ENCODE measurements at regions not wholly inside any gene's neighbourhood (a gene's known extent, or its start where the extent isn't known, plus 50 kb on each side); places are given as distances from the start of the nearest gene placed in this dataset.

DNA sequence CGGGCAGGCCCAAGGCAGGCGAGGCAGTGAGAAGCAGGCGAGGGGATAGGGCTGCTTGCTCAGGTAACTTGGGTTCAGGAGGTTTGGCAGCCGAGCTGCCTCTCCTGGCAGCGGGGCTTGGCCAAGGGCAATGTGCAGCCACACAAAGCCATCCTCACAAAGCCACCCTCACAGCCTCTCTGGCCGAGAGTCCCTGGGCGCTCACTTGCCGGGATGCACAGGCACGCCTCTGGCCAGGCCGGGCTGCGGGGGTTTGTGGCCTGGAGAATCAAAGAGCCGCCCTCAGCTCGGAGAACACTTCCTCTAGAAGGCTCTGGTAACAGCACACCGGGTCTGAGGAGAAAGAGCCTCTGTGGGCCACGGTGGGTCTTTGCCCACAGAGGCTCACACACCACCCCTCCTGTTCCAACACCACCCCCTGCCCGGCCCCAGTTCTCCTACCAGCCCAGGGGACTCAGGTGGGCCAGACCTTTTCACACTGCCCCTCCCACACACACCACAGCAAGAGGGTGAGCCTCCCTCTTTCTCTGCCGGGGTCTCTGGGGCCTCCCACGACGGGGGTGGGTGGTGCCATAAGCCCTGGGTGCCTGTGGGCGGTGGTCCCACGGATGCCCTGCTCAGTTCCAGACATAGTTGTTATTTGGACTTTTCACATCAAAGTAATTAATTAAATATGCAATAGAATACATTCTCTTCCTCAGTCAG, 186.9 kb downstream of the ZFP36L2 start:
- Histone ChIP-seq H3K9me3 (ENCODE audit: control insufficient read depth, low read length) (no peaks in the 10 kb centered on the region), H2AFZ (no peak overlapping the region), H3K27ac (no peak overlapping the region), H3K9ac (no peak overlapping the region), H3K36me3 (ENCODE audit: control insufficient read depth, insufficient read depth, low read length) (no peaks in the 10 kb centered on the region), H3K4me2 (ENCODE audit: low read length) (no peak overlapping the region), H3K79me2 (no peaks in the 10 kb centered on the region), H3K27me3 (ENCODE audit: control insufficient read depth, insufficient read depth, low read length) (no peaks in the 10 kb centered on the region), H3K4me1 (no peaks in the 10 kb centered on the region), H3K4me3 (ENCODE audit: low read depth, low read length) (no peak overlapping the region)
- no peak for TF ChIP-seq CTCF (IDR thresholded peaks at IDR 0.05)

DNA sequence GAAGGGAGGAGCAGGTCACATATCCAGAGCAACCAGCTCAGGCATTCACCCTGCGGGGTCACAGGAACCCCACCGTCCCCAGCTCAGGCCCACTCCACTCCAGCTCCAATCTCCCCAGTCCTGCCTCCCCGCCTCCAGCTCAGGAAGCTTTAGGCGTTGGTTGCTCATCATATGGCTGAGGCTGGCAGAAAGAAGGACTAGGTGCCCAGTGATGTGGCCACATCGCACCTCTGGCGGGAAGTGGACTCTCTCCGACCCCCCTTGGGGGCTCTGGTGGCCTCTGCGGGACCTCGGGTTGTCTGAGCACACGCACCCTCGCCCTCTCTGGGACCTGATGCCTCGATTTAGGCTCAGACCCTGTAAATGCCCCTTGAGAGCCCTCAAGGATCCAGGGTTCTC, 187.7 kb downstream of the ZFP36L2 start:
- Histone ChIP-seq H3K36me3 (ENCODE audit: control insufficient read depth, insufficient read depth, low read length) (no peaks in the 10 kb centered on the region), H3K79me2 (no peaks in the 10 kb centered on the region), H3K4me1 (no peaks in the 10 kb centered on the region), H3K9me3 (ENCODE audit: control insufficient read depth, low read length) (no peaks in the 10 kb centered on the region), H3K27me3 (ENCODE audit: control insufficient read depth, insufficient read depth, low read length) (no peaks in the 10 kb centered on the region), H3K4me3 (ENCODE audit: low read depth, low read length) (no peak overlapping the region), H3K4me2 (ENCODE audit: low read length) (no peak overlapping the region), H3K9ac (no peak overlapping the region), H3K27ac (no peak overlapping the region), H2AFZ (no peak overlapping the region)
- TF ChIP-seq CTCF (IDR thresholded peaks at IDR 0.05) = no peak

GRCh38 chr2:43038034-43038695, 188.2 kb downstream of the ZFP36L2 start:
- H2AFZ ChIP-seq = no peak overlapping the region
- no peak overlapping the region for H3K27ac ChIP-seq
- H3K4me2 ChIP-seq (ENCODE audit: low read length) = no peak overlapping the region
- no peaks in the 10 kb centered on the region for H3K27me3 ChIP-seq (ENCODE audit: control insufficient read depth, insufficient read depth, low read length)
- H3K79me2 ChIP-seq = no peaks in the 10 kb centered on the region
- H3K4me1 ChIP-seq = no peaks in the 10 kb centered on the region
- H3K9ac ChIP-seq = no peak overlapping the region
- no peaks in the 10 kb centered on the region for H3K9me3 ChIP-seq (ENCODE audit: control insufficient read depth, low read length)
- TF ChIP-seq CTCF (IDR thresholded peaks at IDR 0.05) = no peak
- no peaks in the 10 kb centered on the region for H3K36me3 ChIP-seq (ENCODE audit: control insufficient read depth, insufficient read depth, low read length)
- H3K4me3 ChIP-seq (ENCODE audit: low read depth, low read length) = no peak overlapping the region

DNA sequence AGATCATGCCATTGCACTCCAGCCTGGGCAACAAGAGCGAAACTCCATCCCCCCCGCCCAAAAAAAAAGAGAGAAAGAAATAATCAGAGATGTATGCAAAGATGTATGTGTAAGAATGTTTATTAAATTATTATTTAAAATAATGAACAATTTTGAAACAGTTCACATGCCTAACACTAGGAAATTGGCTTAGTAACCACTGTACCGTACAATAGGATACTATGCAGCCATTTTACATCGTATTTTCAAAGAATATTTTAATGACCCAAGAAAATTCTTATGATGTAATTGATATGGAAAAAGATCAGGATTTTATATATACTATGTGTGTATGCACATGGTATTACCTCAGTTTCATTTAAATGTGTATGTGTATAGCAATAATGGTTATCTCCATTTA, 190.5 kb downstream of the ZFP36L2 start:
- H3K36me3 ChIP-seq (ENCODE audit: control insufficient read depth, insufficient read depth, low read length) = no peaks in the 10 kb centered on the region
- TF ChIP-seq CTCF (IDR thresholded peaks at IDR 0.05) = no peak
- H3K4me1 ChIP-seq = no peaks in the 10 kb centered on the region
- H2AFZ ChIP-seq = no peak overlapping the region
- no peak overlapping the region for H3K27ac ChIP-seq
- H3K27me3 ChIP-seq (ENCODE audit: control insufficient read depth, insufficient read depth, low read length) = no peaks in the 10 kb centered on the region
- no peaks in the 10 kb centered on the region for H3K79me2 ChIP-seq
- no peak overlapping the region for H3K4me3 ChIP-seq (ENCODE audit: low read depth, low read length)
- no peak overlapping the region for H3K9ac ChIP-seq
- no peaks in the 10 kb centered on the region for H3K9me3 ChIP-seq (ENCODE audit: control insufficient read depth, low read length)
- H3K4me2 ChIP-seq (ENCODE audit: low read length) = no peak overlapping the region

DNA sequence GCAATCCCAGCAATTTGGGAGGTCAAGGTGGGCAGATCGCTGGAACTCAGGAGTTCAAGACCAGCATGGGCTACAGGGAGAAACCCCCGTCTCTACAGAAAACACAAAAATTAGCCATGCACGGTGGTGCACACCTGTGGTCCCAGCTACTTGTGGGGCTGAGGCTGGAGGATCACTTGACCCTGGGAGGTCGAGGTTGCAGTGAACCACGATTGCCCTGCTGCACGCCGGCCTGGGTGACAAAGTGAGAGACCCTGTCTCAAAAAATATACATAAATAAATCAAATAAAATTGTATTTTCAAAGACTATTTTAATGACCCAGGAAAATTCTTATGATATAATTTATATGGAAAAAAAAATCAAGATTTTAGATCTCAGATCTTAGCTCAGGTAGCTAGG, 191.5 kb downstream of the ZFP36L2 start:
- TF ChIP-seq CTCF (IDR thresholded peaks at IDR 0.05) = no peak
- Histone ChIP-seq H3K4me3 (ENCODE audit: low read depth, low read length) (no peak overlapping the region), H3K36me3 (ENCODE audit: control insufficient read depth, insufficient read depth, low read length) (no peaks in the 10 kb centered on the region), H3K4me2 (ENCODE audit: low read length) (no peak overlapping the region), H3K27me3 (ENCODE audit: control insufficient read depth, insufficient read depth, low read length) (no peaks in the 10 kb centered on the region), H3K79me2 (no peaks in the 10 kb centered on the region), H3K9ac (no peak overlapping the region), H2AFZ (no peak overlapping the region), H3K9me3 (ENCODE audit: control insufficient read depth, low read length) (no peaks in the 10 kb centered on the region), H3K27ac (no peak overlapping the region), H3K4me1 (no peaks in the 10 kb centered on the region)

Measured in parathyroid adenoma (tissue), 2 donors.